Hepatocyte (in vitro differentiated cells): ENCODE measurements at regions not wholly inside any gene's neighbourhood (a gene's known extent, or its start where the extent isn't known, plus 50 kb on each side); places are given as distances from the start of the nearest gene placed in this dataset.

ENCODE experiments used
- CTCF ChIP-seq: fragments of 200-600 bp; sonication (generic); IDR thresholded peaks from 2 replicates; pipeline ENCODE4 v1.5.1; 2016; ENCODE audit warnings: antibody characterized with exemption, mild to moderate bottlenecking; ENCODE audit not compliant: poor library complexity
- EZH2 ChIP-seq: fragments of 200-600 bp; sonication (generic); IDR thresholded peaks from 2 replicates; pipeline ENCODE4 v1.6.1; 2016; ENCODE audit warnings: antibody characterized with exemption, mild to moderate bottlenecking, borderline replicate concordance

- TF ChIP-seq CTCF (no peak), EZH2 (no peak)
Observed at GRCh38 chr12:17235996-17236395, 630.0 kb upstream of the LMO3 start.
